H9 (cell line): ENCODE measurements at regions not wholly inside any gene's neighbourhood (a gene's known extent, or its start where the extent isn't known, plus 50 kb on each side); places are given as distances from the start of the nearest gene placed in this dataset.

Experiments used
- DNase-seq: peaks from one replicate; pipeline ENCODE4 v3.0.0-alpha.2; 2017
- H2AFZ ChIP-seq: one replicate; pipeline ENCODE4 v1.6.1; 2013; ENCODE audit warnings: mild to moderate bottlenecking, low read length, control low read depth, moderate library complexity
- H2AK5ac ChIP-seq: 2 replicates; pipeline ENCODE4 v1.6.1; 2013; ENCODE audit warnings: low read length, control low read depth, mixed read lengths; ENCODE audit not compliant: insufficient read length
- H2BK120ac ChIP-seq: one replicate; pipeline ENCODE4 v1.6.1; 2013; ENCODE audit warnings: low read depth, mild to moderate bottlenecking, low read length, control low read depth, inconsistent platforms; ENCODE audit not compliant: poor library complexity, severe bottlenecking
- H2BK12ac ChIP-seq: 2 replicates; pipeline ENCODE4 v1.6.1; 2013; ENCODE audit warnings: low read length, control low read depth, mixed read lengths, low read depth; ENCODE audit not compliant: insufficient read length
- H2BK15ac ChIP-seq: 2 replicates; pipeline ENCODE4 v1.6.1; 2013; ENCODE audit warnings: low read depth, low read length, control low read depth
- H2BK20ac ChIP-seq: one replicate; pipeline ENCODE4 v1.6.1; 2013; ENCODE audit warnings: low read depth, mild to moderate bottlenecking, low read length, control low read depth, inconsistent platforms; ENCODE audit not compliant: poor library complexity, severe bottlenecking
- H2BK5ac ChIP-seq: 2 replicates; pipeline ENCODE4 v1.6.1; 2013; ENCODE audit warnings: low read length, control low read depth, mixed read lengths; ENCODE audit not compliant: insufficient read length
- H3K14ac ChIP-seq: 2 replicates; pipeline ENCODE4 v1.6.1; 2013; ENCODE audit warnings: low read length, control low read depth; ENCODE audit not compliant: insufficient read depth
- H3K18ac ChIP-seq: 2 replicates; pipeline ENCODE4 v1.6.1; 2013; ENCODE audit warnings: low read depth, mild to moderate bottlenecking, mixed read lengths, low read length, control low read depth; ENCODE audit not compliant: insufficient read length
- H3K23ac ChIP-seq: 2 replicates; pipeline ENCODE4 v1.6.1; 2013; ENCODE audit warnings: low read length, control low read depth, mixed read lengths, low read depth; ENCODE audit not compliant: insufficient read length
- H3K23me2 ChIP-seq: 2 replicates; pipeline ENCODE4 v1.6.1; 2013; ENCODE audit warnings: low read depth, mild to moderate bottlenecking, mixed read lengths, low read length, control low read depth; ENCODE audit not compliant: insufficient read length, poor library complexity, severe bottlenecking
- H3K27ac ChIP-seq: 2 replicates; pipeline ENCODE4 v1.5.1; 2013; ENCODE audit warnings: low read length, control low read depth, mixed read lengths, low read depth; ENCODE audit not compliant: insufficient read length
- H3K27me3 ChIP-seq: 2 replicates; pipeline ENCODE4 v1.6.1; 2013; ENCODE audit warnings: low read length, control low read depth, inconsistent platforms; ENCODE audit not compliant: insufficient read depth
- H3K4ac ChIP-seq: 2 replicates; pipeline ENCODE4 v1.6.1; 2013; ENCODE audit warnings: low read depth, mild to moderate bottlenecking, control low read depth, inconsistent platforms, low read length, moderate library complexity
- H3K4me1 ChIP-seq: 2 replicates; pipeline ENCODE4 v1.6.1; 2013; ENCODE audit warnings: low read length, control low read depth, inconsistent platforms; ENCODE audit not compliant: insufficient read depth
- H3K4me2 ChIP-seq: 2 replicates; pipeline ENCODE4 v1.6.1; 2013; ENCODE audit warnings: low read length, control low read depth, mixed read lengths; ENCODE audit not compliant: insufficient read length, insufficient read depth
- H3K56ac ChIP-seq: 2 replicates; pipeline ENCODE4 v1.6.1; 2013; ENCODE audit warnings: low read depth, mild to moderate bottlenecking, mixed read lengths, low read length, control low read depth; ENCODE audit not compliant: insufficient read length
- H3K79me1 ChIP-seq: 2 replicates; pipeline ENCODE4 v1.6.1; 2013; ENCODE audit warnings: low read depth, mild to moderate bottlenecking, moderate library complexity, low read length, control low read depth, inconsistent platforms; ENCODE audit not compliant: insufficient read depth, poor library complexity, severe bottlenecking
- H3K79me2 ChIP-seq: 2 replicates; pipeline ENCODE4 v1.6.1; 2013; ENCODE audit warnings: low read length, control low read depth, inconsistent platforms; ENCODE audit not compliant: insufficient read depth
- H3K9ac ChIP-seq: 2 replicates; pipeline ENCODE4 v1.6.1; 2013; ENCODE audit warnings: low read length, control low read depth, mixed read lengths; ENCODE audit not compliant: insufficient read length; ENCODE audit errors: extremely low read depth
- H3K9me3 ChIP-seq: one replicate; pipeline ENCODE4 v1.6.1; 2013; ENCODE audit warnings: low read depth, low read length, inconsistent platforms; ENCODE audit not compliant: control insufficient read depth
- H3T11ph ChIP-seq: one replicate; pipeline ENCODE4 v1.6.1; 2013; ENCODE audit warnings: mild to moderate bottlenecking, low read length, control low read depth, inconsistent platforms
- H4K20me1 ChIP-seq: one replicate; pipeline ENCODE4 v1.6.1; 2013; ENCODE audit not compliant: control insufficient read depth, insufficient read length, insufficient read depth
- H4K5ac ChIP-seq: 2 replicates; pipeline ENCODE4 v1.6.1; 2013; ENCODE audit warnings: low read depth, mild to moderate bottlenecking, mixed read lengths, low read length, control low read depth; ENCODE audit not compliant: insufficient read length
- H4K8ac ChIP-seq: replicated peaks from 2 replicates; pipeline ENCODE4 v1.6.1; 2013; ENCODE audit warnings: low read length, control low read depth, mixed read lengths, low read depth; ENCODE audit not compliant: insufficient read length
- H4K91ac ChIP-seq: 2 replicates; pipeline ENCODE4 v1.6.1; 2013; ENCODE audit warnings: low read depth, mild to moderate bottlenecking, moderate library complexity, mixed read lengths, low read length, control low read depth; ENCODE audit not compliant: insufficient read length
- H3K27ac Mint-ChIP-seq, 3 experiments: 2 replicates in 2 of 3; 3 replicates in 1 of 3; pipeline ENCODE4 v1.8.0; 2020 to 2021; ENCODE audit warnings: mixed read lengths in 3 of 3, mild to moderate bottlenecking in 1 of 3, moderate library complexity in 1 of 3
- H3K27me3 Mint-ChIP-seq: 2 replicates; pipeline ENCODE4 v1.8.0; 2021; ENCODE audit warnings: low read depth, mild to moderate bottlenecking, moderate library complexity, mixed read lengths
- H3K36me3 Mint-ChIP-seq, 3 experiments: 2 replicates in 2 of 3; 3 replicates in 1 of 3; pipeline ENCODE4 v1.8.0; 2020 to 2021; ENCODE audit warnings: low read depth in 3 of 3, mixed read lengths in 3 of 3; ENCODE audit not compliant: insufficient read depth in 1 of 3
- H3K4me1 Mint-ChIP-seq, 2 experiments: 2 replicates each; pipeline ENCODE4 v1.8.0; 2020; ENCODE audit warnings: mixed read lengths in 2 of 2
- H3K4me3 Mint-ChIP-seq, 2 experiments: 2 replicates in 1 of 2; 3 replicates in 1 of 2; pipeline ENCODE4 v1.8.0; 2020 to 2021; ENCODE audit warnings: mild to moderate bottlenecking in 2 of 2, mixed read lengths in 2 of 2, moderate library complexity in 1 of 2
- H3K9me3 Mint-ChIP-seq, 2 experiments: 2 replicates in 1 of 2; 3 replicates in 1 of 2; pipeline ENCODE4 v1.8.0; 2020; ENCODE audit warnings: mild to moderate bottlenecking in 2 of 2, mixed read lengths in 2 of 2, moderate library complexity in 1 of 2
- WGBS: extraction: QIAGEN DNeasy Blood & Tissue Kit; methylation state at CpG from one replicate; pipeline ENCODE4 v1.1.7; 2013; ENCODE audit warnings: missing lambda C conversion rate, low lambda C conversion rate, mixed read lengths; ENCODE audit not compliant: insufficient read length; ENCODE audit errors: extremely low coverage; 5-methylcytosine and 5-hydroxymethylcytosine counted together
- TF ChIP-seq, protein P1 (sequence below): fragments of 200-600 bp; sonication (generic); conservative IDR thresholded peaks from 3 replicates; pipeline ENCODE4 v1.8.0; 2021; ENCODE audit warnings: antibody characterized with exemption, mild to moderate bottlenecking

DNA sequence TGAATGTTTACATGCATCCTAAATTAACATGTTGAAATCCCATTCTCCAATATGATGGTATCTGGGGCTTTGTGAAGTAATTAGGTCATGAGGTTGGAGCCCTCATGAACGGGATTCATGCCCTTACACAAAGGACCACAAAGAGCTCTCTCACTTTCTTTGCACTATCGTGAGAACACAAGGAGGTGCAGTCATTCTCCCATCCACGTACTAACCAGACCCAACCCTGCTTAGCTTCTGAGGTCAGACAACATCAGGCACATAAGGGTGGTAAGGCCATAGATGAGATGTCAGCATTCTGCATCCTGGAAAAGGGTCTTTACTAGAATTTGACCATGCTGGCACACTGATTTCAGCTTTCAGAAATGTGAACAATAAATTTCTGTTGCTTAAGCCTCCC is 1211.9 kb upstream of the MIR17HG start:
- Histone ChIP-seq H2BK15ac (no peak overlapping the region), H3K18ac (no peak overlapping the region), H3K14ac (no peak overlapping the region), H2BK5ac (no peak overlapping the region), H3K27me3 (no peaks in the 10 kb centered on the region), H2AFZ (no peak overlapping the region), H3K4me1 (no peaks in the 10 kb centered on the region), H2BK20ac (no peak overlapping the region), H4K8ac (no peak overlapping the region), H3K27ac (no peak overlapping the region), H3K9me3 (no peaks in the 10 kb centered on the region), H3K9ac (no peak overlapping the region), H2BK12ac (no peak overlapping the region), H3K79me2 (no peaks in the 10 kb centered on the region), H3K79me1 (no peaks in the 10 kb centered on the region), H4K5ac (no peak overlapping the region), H3K56ac (no peak overlapping the region), H4K91ac (no peak overlapping the region), H3K23me2 (no peaks in the 10 kb centered on the region), H2BK120ac (no peak overlapping the region), H3T11ph (no peak overlapping the region), H4K20me1 (no peaks in the 10 kb centered on the region), H3K4me2 (no peak overlapping the region), H2AK5ac (no peak overlapping the region), H3K4ac (no peak overlapping the region), H3K23ac (no peak overlapping the region)
- Mint-ChIP-seq H3K36me3 (no peaks in the 10 kb centered on the region; a peak in 1 of 7 replicates), H3K27ac (no peak overlapping the region), H3K9me3 (no peaks in the 10 kb centered on the region), H3K4me3 (no peak overlapping the region), H3K4me1 (no peaks in the 10 kb centered on the region), H3K27me3 (no peaks in the 10 kb centered on the region)
- TF ChIP-seq, protein P1, sequence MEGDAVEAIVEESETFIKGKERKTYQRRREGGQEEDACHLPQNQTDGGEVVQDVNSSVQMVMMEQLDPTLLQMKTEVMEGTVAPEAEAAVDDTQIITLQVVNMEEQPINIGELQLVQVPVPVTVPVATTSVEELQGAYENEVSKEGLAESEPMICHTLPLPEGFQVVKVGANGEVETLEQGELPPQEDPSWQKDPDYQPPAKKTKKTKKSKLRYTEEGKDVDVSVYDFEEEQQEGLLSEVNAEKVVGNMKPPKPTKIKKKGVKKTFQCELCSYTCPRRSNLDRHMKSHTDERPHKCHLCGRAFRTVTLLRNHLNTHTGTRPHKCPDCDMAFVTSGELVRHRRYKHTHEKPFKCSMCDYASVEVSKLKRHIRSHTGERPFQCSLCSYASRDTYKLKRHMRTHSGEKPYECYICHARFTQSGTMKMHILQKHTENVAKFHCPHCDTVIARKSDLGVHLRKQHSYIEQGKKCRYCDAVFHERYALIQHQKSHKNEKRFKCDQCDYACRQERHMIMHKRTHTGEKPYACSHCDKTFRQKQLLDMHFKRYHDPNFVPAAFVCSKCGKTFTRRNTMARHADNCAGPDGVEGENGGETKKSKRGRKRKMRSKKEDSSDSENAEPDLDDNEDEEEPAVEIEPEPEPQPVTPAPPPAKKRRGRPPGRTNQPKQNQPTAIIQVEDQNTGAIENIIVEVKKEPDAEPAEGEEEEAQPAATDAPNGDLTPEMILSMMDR: no peak
- no CpG with 5 or more reads among the region's 3 CpGs for WGBS
- no peak for DNase-seq
